GM21529 (cell line): ENCODE measurements at regions not wholly inside any gene's neighbourhood (a gene's known extent, or its start where the extent isn't known, plus 50 kb on each side); places are given as distances from the start of the nearest gene placed in this dataset.
"Not testable (repeated sequence)": the region's sequence is repeated elsewhere in the genome, so short reads cannot be mapped to it uniquely, and the experiment has no call there.

Source experiments
- ATAC-seq: cut with Tn5 transposase; IDR thresholded peaks from one replicate; pipeline ENCODE4 v1.9.1; 2021; ENCODE audit not compliant: unreplicated experiment

- no peak for ATAC-seq
Measured at GRCh38 chr21:17195976-17196375, 316.9 kb upstream of the CXADR start.

- no peak for ATAC-seq
Measured at GRCh38 chr21:17196623-17197022, 316.2 kb upstream of the CXADR start.

- ATAC-seq, result no peak
Measured at GRCh38 chr21:17197996-17198395, 314.8 kb upstream of the CXADR start.

GRCh38 chr21:17200250-17200649 is 312.6 kb upstream of the CXADR start:
- ATAC-seq, result no peak

GRCh38 chr21:17201741-17202260 is 311.0 kb upstream of the CXADR start:
- ATAC-seq, result no peak

GRCh38 chr21:17214801-17215200 is 298.0 kb upstream of the CXADR start:
- ATAC-seq, result no peak

GRCh38 chr21:17219050-17219449 is 293.8 kb upstream of the CXADR start:
- not testable (repeated sequence) for ATAC-seq

GRCh38 chr21:17231124-17231523 is 281.7 kb upstream of the CXADR start:
- no peak for ATAC-seq

GRCh38 chr21:17231771-17232170 is 281.1 kb upstream of the CXADR start:
- no peak for ATAC-seq

- ATAC-seq, result no peak
Measured at GRCh38 chr21:17238468-17238867, 274.4 kb upstream of the CXADR start.

GRCh38 chr21:17250778-17251241 is 262.0 kb upstream of the CXADR start:
- ATAC-seq, result no peak

- ATAC-seq, result no peak
Measured at GRCh38 chr21:17257784-17258183, 255.1 kb upstream of the CXADR start.

GRCh38 chr21:17264182-17264581 is 248.7 kb upstream of the CXADR start:
- ATAC-seq, result no peak

GRCh38 chr21:17269760-17270159 is 243.1 kb upstream of the CXADR start:
- no peak for ATAC-seq

- ATAC-seq, result no peak
Measured at GRCh38 chr21:17270229-17270628, 242.6 kb upstream of the CXADR start.

- no peak for ATAC-seq
Measured at GRCh38 chr21:17279663-17280062, 233.2 kb upstream of the CXADR start.

- ATAC-seq, result not testable (repeated sequence)
Measured at GRCh38 chr21:17293016-17293562, 219.8 kb upstream of the CXADR start.

GRCh38 chr21:17295997-17296396 is 216.8 kb upstream of the CXADR start:
- no peak for ATAC-seq

GRCh38 chr21:17299576-17299975 is 213.3 kb upstream of the CXADR start:
- ATAC-seq, result not testable (repeated sequence)

GRCh38 chr21:17327715-17328114 is 185.1 kb upstream of the CXADR start:
- not testable (repeated sequence) for ATAC-seq

- ATAC-seq, result no peak
Measured at GRCh38 chr21:17334484-17334883, 178.4 kb upstream of the CXADR start.

GRCh38 chr21:17340081-17340480 is 172.8 kb upstream of the CXADR start:
- no peak for ATAC-seq

GRCh38 chr21:17343055-17343454 is 169.8 kb upstream of the CXADR start:
- no peak for ATAC-seq
